ENCODE measurements at regions not wholly inside any gene's neighbourhood (a gene's known extent, or its start where the extent isn't known, plus 50 kb on each side); places are given as distances from the start of the nearest gene placed in this dataset.

GRCh38 chr6:165877773-165878172 lies 214.7 kb upstream of the PDE10A start:
- TF ChIP-seq ATF3 (CRISPR knock-in tag; IDR thresholded peaks at IDR 0.05) (no peak), ELF4 (CRISPR knock-in tag; IDR thresholded peaks at IDR 0.05; ENCODE audit: borderline replicate concordance) (no peak), ZNF143 (CRISPR knock-in tag; IDR thresholded peaks at IDR 0.05) (no peak), ZBED4 (CRISPR knock-in tag; IDR thresholded peaks at IDR 0.05; ENCODE audit: borderline replicate concordance) (no peak), SNRNP70 (IDR thresholded peaks at IDR 0.05; ENCODE audit: low read depth, low read length) (no peak), SRF (IDR thresholded peaks at IDR 0.05; ENCODE audit: low read depth, low read length) (no peak), CTCF (CRISPR knock-in tag; IDR thresholded peaks at IDR 0.05) (no peak), SMAD1 (CRISPR knock-in tag; IDR thresholded peaks at IDR 0.05; ENCODE audit: borderline replicate concordance, low read depth) (no peak), HMG20A (CRISPR knock-in tag; IDR thresholded peaks at IDR 0.05; ENCODE audit: borderline replicate concordance) (no peak), MAFF (IDR thresholded peaks at IDR 0.05; ENCODE audit: low read depth, low read length) (no peak), BCLAF1 (IDR thresholded peaks at IDR 0.05) (no peak), RFX5 (IDR thresholded peaks at IDR 0.05; ENCODE audit: low read depth, low read length) (no peak)
